ENCODE measurements at regions not wholly inside any gene's neighbourhood (a gene's known extent, or its start where the extent isn't known, plus 50 kb on each side); places are given as distances from the start of the nearest gene placed in this dataset.

GRCh38 chr13:62510906-62511655 lies 1095.4 kb upstream of the PCDH20 start:
- no peak for DNase-seq (ENCODE audit: extremely low read depth, insufficient read length)
- no peaks in the 10 kb centered on the region for H3K36me3 ChIP-seq (ENCODE audit: control insufficient read depth, insufficient read depth, low read length)
- no peak for TF ChIP-seq CTCF (IDR thresholded peaks at IDR 0.05; ENCODE audit: insufficient read depth, low read length, poor library complexity, severe bottlenecking)
- no peak overlapping the region for H3K4me3 ChIP-seq (replicated peaks; ENCODE audit: low read depth, low read length)
- no peaks in the 10 kb centered on the region for H3K27me3 ChIP-seq (replicated peaks; ENCODE audit: control insufficient read depth, insufficient read depth, low read length)

- Histone ChIP-seq H3K36me3 (ENCODE audit: control insufficient read depth, insufficient read depth, low read length) (no peaks in the 10 kb centered on the region), H3K27me3 (replicated peaks; ENCODE audit: control insufficient read depth, insufficient read depth, low read length) (no peaks in the 10 kb centered on the region), H3K4me3 (replicated peaks; ENCODE audit: low read depth, low read length) (no peak overlapping the region)
- no peak for DNase-seq (ENCODE audit: extremely low read depth, insufficient read length)
- TF ChIP-seq CTCF (IDR thresholded peaks at IDR 0.05; ENCODE audit: insufficient read depth, low read length, poor library complexity, severe bottlenecking), result no peak
Measured at GRCh38 chr13:62502588-62502987, 1086.9 kb upstream of the PCDH20 start.

- no peak for DNase-seq (ENCODE audit: extremely low read depth, insufficient read length)
- no peak overlapping the region for H3K4me3 ChIP-seq (replicated peaks; ENCODE audit: low read depth, low read length)
- no peak for TF ChIP-seq CTCF (IDR thresholded peaks at IDR 0.05; ENCODE audit: insufficient read depth, low read length, poor library complexity, severe bottlenecking)
- H3K36me3 ChIP-seq (ENCODE audit: control insufficient read depth, insufficient read depth, low read length), result no peaks in the 10 kb centered on the region
- no peaks in the 10 kb centered on the region for H3K27me3 ChIP-seq (replicated peaks; ENCODE audit: control insufficient read depth, insufficient read depth, low read length)
Measured at GRCh38 chr13:62489731-62490130, 1074.1 kb upstream of the PCDH20 start.

- TF ChIP-seq CTCF (IDR thresholded peaks at IDR 0.05; ENCODE audit: insufficient read depth, low read length, poor library complexity, severe bottlenecking), result no peak
- DNase-seq (ENCODE audit: extremely low read depth, insufficient read length), result no peak
- H3K27me3 ChIP-seq (replicated peaks; ENCODE audit: control insufficient read depth, insufficient read depth, low read length), result no peaks in the 10 kb centered on the region
- H3K4me3 ChIP-seq (replicated peaks; ENCODE audit: low read depth, low read length), result no peak overlapping the region
- H3K36me3 ChIP-seq (ENCODE audit: control insufficient read depth, insufficient read depth, low read length), result no peaks in the 10 kb centered on the region
Measured at GRCh38 chr13:62483774-62484173, 1068.1 kb upstream of the PCDH20 start.

- DNase-seq (ENCODE audit: extremely low read depth, insufficient read length), result no peak
Measured at GRCh38 chr13:62482351-62482750, 1066.7 kb upstream of the PCDH20 start.

More at GRCh38 chr13:62482351-62482750, 1066.7 kb upstream of the PCDH20 start:
- Histone ChIP-seq H3K4me3 (replicated peaks; ENCODE audit: low read depth, low read length) (no peak overlapping the region), H3K36me3 (ENCODE audit: control insufficient read depth, insufficient read depth, low read length) (no peaks in the 10 kb centered on the region), H3K27me3 (replicated peaks; ENCODE audit: control insufficient read depth, insufficient read depth, low read length) (no peaks in the 10 kb centered on the region)
- TF ChIP-seq CTCF (IDR thresholded peaks at IDR 0.05; ENCODE audit: insufficient read depth, low read length, poor library complexity, severe bottlenecking), result no peak
